ENCODE measurements at regions not wholly inside any gene's neighbourhood (a gene's known extent, or its start where the extent isn't known, plus 50 kb on each side); places are given as distances from the start of the nearest gene placed in this dataset.

- TF ChIP-seq, protein P1, sequence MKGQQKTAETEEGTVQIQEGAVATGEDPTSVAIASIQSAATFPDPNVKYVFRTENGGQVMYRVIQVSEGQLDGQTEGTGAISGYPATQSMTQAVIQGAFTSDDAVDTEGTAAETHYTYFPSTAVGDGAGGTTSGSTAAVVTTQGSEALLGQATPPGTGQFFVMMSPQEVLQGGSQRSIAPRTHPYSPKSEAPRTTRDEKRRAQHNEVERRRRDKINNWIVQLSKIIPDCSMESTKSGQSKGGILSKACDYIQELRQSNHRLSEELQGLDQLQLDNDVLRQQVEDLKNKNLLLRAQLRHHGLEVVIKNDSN (IDR thresholded peaks at IDR 0.05): no peak
- TF ChIP-seq TEAD4 (IDR thresholded peaks at IDR 0.05) (no peak), RAD21 (IDR thresholded peaks at IDR 0.05; ENCODE audit: low read depth) (no peak), ZBTB7A (IDR thresholded peaks at IDR 0.05; ENCODE audit: low read depth) (no peak), TCF12 (IDR thresholded peaks at IDR 0.05; ENCODE audit: low read depth) (no peak), EGR1 (IDR thresholded peaks at IDR 0.05) (no peak), REST (IDR thresholded peaks at IDR 0.05; ENCODE audit: low read depth) (no peak), NFIC (IDR thresholded peaks at IDR 0.05) (no peak), YY1 (IDR thresholded peaks at IDR 0.05; ENCODE audit: low read depth) (no peak), EP300 (IDR thresholded peaks at IDR 0.05; ENCODE audit: borderline replicate concordance) (no peak)
Observed at GRCh38 chr19:31819837-31820236, 470.6 kb upstream of the TSHZ3 start.

- TF ChIP-seq, protein P1 (IDR thresholded peaks at IDR 0.05): no peak
- TF ChIP-seq YY1 (IDR thresholded peaks at IDR 0.05; ENCODE audit: low read depth) (no peak), EP300 (IDR thresholded peaks at IDR 0.05; ENCODE audit: borderline replicate concordance) (no peak), NFIC (IDR thresholded peaks at IDR 0.05) (no peak), ZBTB7A (IDR thresholded peaks at IDR 0.05; ENCODE audit: low read depth) (no peak), CREB1 (IDR thresholded peaks at IDR 0.05; ENCODE audit: low read depth) (no peak), TEAD4 (IDR thresholded peaks at IDR 0.05) (no peak), TAF1 (IDR thresholded peaks at IDR 0.05; ENCODE audit: low read depth) (no peak), EGR1 (IDR thresholded peaks at IDR 0.05) (no peak), CEBPB (IDR thresholded peaks at IDR 0.05) (no peak), FOXM1 (IDR thresholded peaks at IDR 0.05; ENCODE audit: borderline replicate concordance, low read depth) (no peak), RAD21 (IDR thresholded peaks at IDR 0.05; ENCODE audit: low read depth) (no peak), TCF12 (IDR thresholded peaks at IDR 0.05; ENCODE audit: low read depth) (no peak), REST (IDR thresholded peaks at IDR 0.05; ENCODE audit: low read depth) (no peak)
- TF ChIP-seq, protein P2, sequence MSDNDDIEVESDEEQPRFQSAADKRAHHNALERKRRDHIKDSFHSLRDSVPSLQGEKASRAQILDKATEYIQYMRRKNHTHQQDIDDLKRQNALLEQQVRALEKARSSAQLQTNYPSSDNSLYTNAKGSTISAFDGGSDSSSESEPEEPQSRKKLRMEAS (IDR thresholded peaks at IDR 0.05): no peak
Observed at GRCh38 chr19:31821346-31821745, 472.1 kb upstream of the TSHZ3 start.

- TF ChIP-seq, protein P1 (IDR thresholded peaks at IDR 0.05): no peak
- no peak for TF ChIP-seq ZBTB7A (IDR thresholded peaks at IDR 0.05; ENCODE audit: low read depth)
- TF ChIP-seq FOXM1 (IDR thresholded peaks at IDR 0.05; ENCODE audit: borderline replicate concordance, low read depth): no peak
- no peak for TF ChIP-seq RAD21 (IDR thresholded peaks at IDR 0.05; ENCODE audit: low read depth)
Observed at GRCh38 chr19:31825134-31826094, 476.2 kb upstream of the TSHZ3 start.

- TF ChIP-seq CREB1 (IDR thresholded peaks at IDR 0.05; ENCODE audit: low read depth) (no peak), NFIC (IDR thresholded peaks at IDR 0.05) (no peak), TAF1 (IDR thresholded peaks at IDR 0.05; ENCODE audit: low read depth) (no peak), TEAD4 (IDR thresholded peaks at IDR 0.05) (no peak), ZBTB7A (IDR thresholded peaks at IDR 0.05; ENCODE audit: low read depth) (no peak), EP300 (IDR thresholded peaks at IDR 0.05; ENCODE audit: borderline replicate concordance) (no peak), EGR1 (IDR thresholded peaks at IDR 0.05) (no peak), RAD21 (IDR thresholded peaks at IDR 0.05; ENCODE audit: low read depth) (no peak), REST (IDR thresholded peaks at IDR 0.05; ENCODE audit: low read depth) (no peak), TCF12 (IDR thresholded peaks at IDR 0.05; ENCODE audit: low read depth) (no peak), YY1 (IDR thresholded peaks at IDR 0.05; ENCODE audit: low read depth) (no peak), CEBPB (IDR thresholded peaks at IDR 0.05) (no peak), FOXM1 (IDR thresholded peaks at IDR 0.05; ENCODE audit: borderline replicate concordance, low read depth) (no peak)
- TF ChIP-seq, protein P1 (IDR thresholded peaks at IDR 0.05): no peak
- TF ChIP-seq, protein P2 (IDR thresholded peaks at IDR 0.05): no peak
Observed at GRCh38 chr19:31826325-31826724, 477.1 kb upstream of the TSHZ3 start.

Data from Ishikawa (cell line).